ENCODE measurements at regions not wholly inside any gene's neighbourhood (a gene's known extent, or its start where the extent isn't known, plus 50 kb on each side); places are given as distances from the start of the nearest gene placed in this dataset.

GRCh38 chr3:35070088-35070487 is 569.2 kb upstream of the ARPP21 start:
- Mint-ChIP-seq H3K36me3 (ENCODE audit: low read depth) (no peaks in the 10 kb centered on the region), H3K4me3 (no peak overlapping the region), H3K9me3 (no peaks in the 10 kb centered on the region), H3K27me3 (ENCODE audit: low read depth) (peaks cover 3% of the 10 kb centered on the region), H3K4me1 (no peaks in the 10 kb centered on the region), H3K27ac (ENCODE audit: unreplicated experiment) (no peak overlapping the region)
- no peak for DNase-seq (ENCODE audit: low read depth, low spot score)
- TF ChIP-seq CTCF (conservative IDR thresholded peaks at IDR 0.05) = no peak

- Mint-ChIP-seq H3K4me1 (no peaks in the 10 kb centered on the region), H3K27me3 (ENCODE audit: low read depth) (peaks cover 3% of the 10 kb centered on the region), H3K36me3 (ENCODE audit: low read depth) (no peaks in the 10 kb centered on the region)
Measured at GRCh38 chr3:35071772-35072171, 567.6 kb upstream of the ARPP21 start.

GRCh38 chr3:35078780-35079179 is 560.5 kb upstream of the ARPP21 start:
- Mint-ChIP-seq H3K27me3 (ENCODE audit: low read depth) (no peaks in the 10 kb centered on the region), H3K36me3 (ENCODE audit: low read depth) (no peaks in the 10 kb centered on the region), H3K4me3 (no peak overlapping the region), H3K9me3 (peaks cover 2% of the 10 kb centered on the region), H3K27ac (ENCODE audit: unreplicated experiment) (no peak overlapping the region), H3K4me1 (no peaks in the 10 kb centered on the region)
- no peak for DNase-seq (ENCODE audit: low read depth, low spot score)
- TF ChIP-seq CTCF (conservative IDR thresholded peaks at IDR 0.05) = no peak

More at GRCh38 chr3:35071772-35072171, 567.6 kb upstream of the ARPP21 start:
- Mint-ChIP-seq H3K27ac (ENCODE audit: unreplicated experiment) (no peak overlapping the region), H3K4me3 (no peak overlapping the region), H3K9me3 (no peaks in the 10 kb centered on the region)
- no peak for TF ChIP-seq CTCF (conservative IDR thresholded peaks at IDR 0.05)
- DNase-seq (ENCODE audit: low read depth, low spot score) = no peak

GRCh38 chr3:35079403-35079802 is 559.9 kb upstream of the ARPP21 start:
- Mint-ChIP-seq H3K9me3 (peaks cover 2% of the 10 kb centered on the region), H3K27me3 (ENCODE audit: low read depth) (no peaks in the 10 kb centered on the region), H3K36me3 (ENCODE audit: low read depth) (no peaks in the 10 kb centered on the region), H3K27ac (ENCODE audit: unreplicated experiment) (no peak overlapping the region), H3K4me1 (no peaks in the 10 kb centered on the region), H3K4me3 (no peak overlapping the region)
- no peak for TF ChIP-seq CTCF (conservative IDR thresholded peaks at IDR 0.05)
- no peak for DNase-seq (ENCODE audit: low read depth, low spot score)

GRCh38 chr3:35081899-35082298 is 557.4 kb upstream of the ARPP21 start:
- Mint-ChIP-seq H3K36me3 (ENCODE audit: low read depth) (no peaks in the 10 kb centered on the region), H3K4me1 (no peaks in the 10 kb centered on the region), H3K27me3 (ENCODE audit: low read depth) (no peaks in the 10 kb centered on the region), H3K9me3 (peaks cover 2% of the 10 kb centered on the region), H3K4me3 (no peak overlapping the region), H3K27ac (ENCODE audit: unreplicated experiment) (no peak overlapping the region)
- DNase-seq (ENCODE audit: low read depth, low spot score) = no peak
- no peak for TF ChIP-seq CTCF (conservative IDR thresholded peaks at IDR 0.05)

GRCh38 chr3:35088943-35089342 is 550.4 kb upstream of the ARPP21 start:
- H3K27me3 Mint-ChIP-seq (ENCODE audit: low read depth) = no peaks in the 10 kb centered on the region
- no peak overlapping the region for H3K4me3 Mint-ChIP-seq
- TF ChIP-seq CTCF (conservative IDR thresholded peaks at IDR 0.05) = no peak
- no peak overlapping the region for H3K27ac Mint-ChIP-seq (ENCODE audit: unreplicated experiment)
- H3K4me1 Mint-ChIP-seq = no peaks in the 10 kb centered on the region
- no peaks in the 10 kb centered on the region for H3K36me3 Mint-ChIP-seq (ENCODE audit: low read depth)
- H3K9me3 Mint-ChIP-seq = peaks cover 18% of the 10 kb centered on the region
- no peak for DNase-seq (ENCODE audit: low read depth, low spot score)
